HepG2 (cell line): ENCODE measurements at regions not wholly inside any gene's neighbourhood (a gene's known extent, or its start where the extent isn't known, plus 50 kb on each side); places are given as distances from the start of the nearest gene placed in this dataset.

Experiments
- ADNP ChIP-seq: sonication (generic); formaldehyde crosslinking; IDR thresholded peaks from 2 replicates; pipeline ENCODE4 v1.4.0; 2020; ENCODE audit warnings: missing genetic modification reagents
- ATF3 ChIP-seq: sonication (generic); formaldehyde crosslinking; IDR thresholded peaks from 2 replicates; pipeline ENCODE4 v1.4.0; 2020; ENCODE audit warnings: missing genetic modification reagents
- CTCF ChIP-seq: sonication (generic); formaldehyde crosslinking; IDR thresholded peaks from 2 replicates; pipeline ENCODE4 v1.5.0; 2020; ENCODE audit warnings: mild to moderate bottlenecking, missing genetic modification reagents, moderate library complexity
- ELK4 ChIP-seq: sonication (generic); formaldehyde crosslinking; IDR thresholded peaks from 2 replicates; pipeline ENCODE4 v1.9.0; 2021; ENCODE audit warnings: missing genetic modification reagents, borderline replicate concordance
- EZH2 ChIP-seq: conservative IDR thresholded peaks from 2 replicates; pipeline ENCODE4 v1.6.1; 2012; ENCODE audit warnings: mild to moderate bottlenecking, low read depth, low read length, moderate library complexity
- JUN ChIP-seq: sonication (generic); formaldehyde crosslinking; IDR thresholded peaks from 2 replicates; pipeline ENCODE4 v1.4.0; 2020; ENCODE audit warnings: mild to moderate bottlenecking, missing genetic modification reagents
- NFATC3 ChIP-seq: sonication (generic); formaldehyde crosslinking; IDR thresholded peaks from 2 replicates; pipeline ENCODE4 v1.5.1; 2020; ENCODE audit warnings: mild to moderate bottlenecking, missing genetic modification reagents
- POLR2AphosphoS5 ChIP-seq: IDR thresholded peaks from 2 replicates; pipeline ENCODE4 v1.6.1; 2012; ENCODE audit warnings: low read depth, low read length
- SRF ChIP-seq: IDR thresholded peaks from 2 replicates; pipeline ENCODE4 v1.6.1; 2011; ENCODE audit warnings: mild to moderate bottlenecking, low read depth, low read length, moderate library complexity
- TARDBP ChIP-seq: sonication (generic); formaldehyde crosslinking; IDR thresholded peaks from 2 replicates; pipeline ENCODE4 v1.8.0; 2022; ENCODE audit warnings: mild to moderate bottlenecking, missing genetic modification reagents
- ZFX ChIP-seq: sonication (generic); formaldehyde crosslinking; IDR thresholded peaks from 2 replicates; pipeline ENCODE4 v1.4.0; 2020; ENCODE audit warnings: mild to moderate bottlenecking, low read depth, missing genetic modification reagents, moderate library complexity
- ZSCAN22 ChIP-seq: sonication (generic); formaldehyde crosslinking; IDR thresholded peaks from 2 replicates; pipeline ENCODE4 v1.4.0; 2020; ENCODE audit warnings: mild to moderate bottlenecking, missing genetic modification reagents

GRCh38 chr7:49643321-49643720 is 130.1 kb upstream of the VWC2 start:
- TF ChIP-seq ADNP (CRISPR knock-in tag) (no peak), ZFX (CRISPR knock-in tag) (no peak), POLR2AphosphoS5 (no peak), ZSCAN22 (CRISPR knock-in tag) (no peak), EZH2 (no peak), JUN (no peak), SRF (no peak), NFATC3 (CRISPR knock-in tag) (no peak), ATF3 (no peak), CTCF (CRISPR knock-in tag) (no peak), TARDBP (no peak), ELK4 (CRISPR knock-in tag) (no peak)
